Endothelial cell (in vitro differentiated cells): ENCODE measurements at regions not wholly inside any gene's neighbourhood (a gene's known extent, or its start where the extent isn't known, plus 50 kb on each side); places are given as distances from the start of the nearest gene placed in this dataset.

Source experiments
- DNase-seq: peaks from one replicate; pipeline ENCODE4 v3.0.0; 2021; ENCODE audit warnings: low spot score
- H3K27ac Mint-ChIP-seq: one replicate; pipeline ENCODE4 v1.8.0; 2021; ENCODE audit warnings: mixed read lengths, inconsistent platforms; ENCODE audit not compliant: unreplicated experiment
- H3K27me3 Mint-ChIP-seq: one replicate; pipeline ENCODE4 v1.8.0; 2021; ENCODE audit warnings: mild to moderate bottlenecking, moderate library complexity, mixed read lengths, inconsistent platforms; ENCODE audit not compliant: unreplicated experiment
- H3K36me3 Mint-ChIP-seq: one replicate; pipeline ENCODE4 v1.8.0; 2021; ENCODE audit warnings: mild to moderate bottlenecking, low read depth, mixed read lengths, inconsistent platforms; ENCODE audit not compliant: unreplicated experiment
- H3K4me1 Mint-ChIP-seq: one replicate; pipeline ENCODE4 v1.8.0; 2021; ENCODE audit warnings: mild to moderate bottlenecking, mixed read lengths, inconsistent platforms; ENCODE audit not compliant: unreplicated experiment
- H3K4me3 Mint-ChIP-seq: one replicate; pipeline ENCODE4 v1.8.0; 2021; ENCODE audit warnings: mild to moderate bottlenecking, mixed read lengths, inconsistent platforms; ENCODE audit not compliant: unreplicated experiment
- H3K9me3 Mint-ChIP-seq: one replicate; pipeline ENCODE4 v1.8.0; 2021; ENCODE audit warnings: mixed read lengths, inconsistent platforms; ENCODE audit not compliant: unreplicated experiment
- CTCF ChIP-seq: fragments of 200-600 bp; sonication (generic); IDR thresholded peaks from one replicate; pipeline ENCODE4 v1.5.0; 2021; ENCODE audit warnings: antibody characterized with exemption; ENCODE audit not compliant: unreplicated experiment

GRCh38 chr5:117738571-117738970 is 1163.9 kb upstream of the SEMA6A start:
- Mint-ChIP-seq H3K36me3 (no peaks in the 10 kb centered on the region), H3K4me1 (no peaks in the 10 kb centered on the region), H3K27ac (no peak overlapping the region), H3K4me3 (no peak overlapping the region), H3K9me3 (no peaks in the 10 kb centered on the region), H3K27me3 (no peaks in the 10 kb centered on the region)
- no peak for TF ChIP-seq CTCF
- DNase-seq, result no peak

GRCh38 chr5:117736698-117737097 is 1162.1 kb upstream of the SEMA6A start:
- no peak overlapping the region for H3K4me3 Mint-ChIP-seq
- no peaks in the 10 kb centered on the region for H3K9me3 Mint-ChIP-seq
- no peaks in the 10 kb centered on the region for H3K4me1 Mint-ChIP-seq
- no peak for DNase-seq
- no peaks in the 10 kb centered on the region for H3K27me3 Mint-ChIP-seq
- H3K27ac Mint-ChIP-seq, result no peak overlapping the region
- no peaks in the 10 kb centered on the region for H3K36me3 Mint-ChIP-seq
- TF ChIP-seq CTCF, result no peak

GRCh38 chr5:117734056-117734455 is 1159.4 kb upstream of the SEMA6A start:
- Mint-ChIP-seq H3K27ac (no peak overlapping the region), H3K4me1 (no peaks in the 10 kb centered on the region), H3K27me3 (no peaks in the 10 kb centered on the region), H3K4me3 (no peak overlapping the region), H3K9me3 (no peaks in the 10 kb centered on the region), H3K36me3 (no peaks in the 10 kb centered on the region)
- no peak for DNase-seq
- TF ChIP-seq CTCF, result no peak

- no peak for TF ChIP-seq CTCF
- H3K27ac Mint-ChIP-seq, result no peak overlapping the region
- no peaks in the 10 kb centered on the region for H3K9me3 Mint-ChIP-seq
- no peaks in the 10 kb centered on the region for H3K27me3 Mint-ChIP-seq
- no peak for DNase-seq
- H3K4me3 Mint-ChIP-seq, result no peak overlapping the region
- no peaks in the 10 kb centered on the region for H3K4me1 Mint-ChIP-seq
- no peaks in the 10 kb centered on the region for H3K36me3 Mint-ChIP-seq
These were observed 1158.4 kb upstream of the SEMA6A start for GRCh38 chr5:117733051-117733450.

GRCh38 chr5:117732264-117732663 is 1157.6 kb upstream of the SEMA6A start:
- DNase-seq, result no peak
- Mint-ChIP-seq H3K9me3 (no peaks in the 10 kb centered on the region), H3K27me3 (no peaks in the 10 kb centered on the region), H3K27ac (no peak overlapping the region), H3K36me3 (no peaks in the 10 kb centered on the region), H3K4me1 (no peaks in the 10 kb centered on the region), H3K4me3 (no peak overlapping the region)
- no peak for TF ChIP-seq CTCF
